Loucy (cell line): ENCODE measurements at regions not wholly inside any gene's neighbourhood (a gene's known extent, or its start where the extent isn't known, plus 50 kb on each side); places are given as distances from the start of the nearest gene placed in this dataset.

Experiments
- EZH2phosphoT487 ChIP-seq: fragments of 200-600 bp; IDR thresholded peaks from 2 replicates; pipeline ENCODE4 v1.6.1; 2018; ENCODE audit warnings: antibody characterized with exemption, mild to moderate bottlenecking, moderate library complexity, borderline replicate concordance
- TF ChIP-seq, protein P1 (sequence below): fragments of 200-600 bp; sonication (generic); conservative IDR thresholded peaks from 2 replicates; pipeline ENCODE4 v1.5.1; 2014; ENCODE audit warnings: mild to moderate bottlenecking, antibody characterized with exemption, low read length

DNA sequence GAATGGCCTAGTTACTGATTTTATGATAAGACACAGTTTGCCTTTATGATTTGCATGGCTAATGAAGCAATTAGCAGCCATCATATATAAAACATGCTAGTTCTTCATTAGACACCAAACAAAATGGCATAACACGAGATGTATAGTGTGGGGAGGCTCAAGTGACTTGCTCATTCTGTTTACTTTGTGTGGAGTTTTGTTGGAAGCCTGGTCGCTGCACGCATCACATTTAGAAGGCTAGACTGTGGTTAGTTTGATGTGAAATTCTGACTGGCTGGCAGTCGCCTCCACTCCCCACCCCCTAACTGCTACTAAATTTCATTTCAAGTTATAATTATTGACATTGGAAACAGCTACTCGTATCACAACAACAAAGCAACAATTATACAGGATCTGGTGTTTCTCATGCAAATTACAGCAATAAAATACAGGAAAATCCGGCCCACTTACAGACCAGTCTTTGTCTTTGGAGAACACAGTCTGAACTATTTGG lies 356.1 kb downstream of the LMO4 start:
- TF ChIP-seq, protein P1, sequence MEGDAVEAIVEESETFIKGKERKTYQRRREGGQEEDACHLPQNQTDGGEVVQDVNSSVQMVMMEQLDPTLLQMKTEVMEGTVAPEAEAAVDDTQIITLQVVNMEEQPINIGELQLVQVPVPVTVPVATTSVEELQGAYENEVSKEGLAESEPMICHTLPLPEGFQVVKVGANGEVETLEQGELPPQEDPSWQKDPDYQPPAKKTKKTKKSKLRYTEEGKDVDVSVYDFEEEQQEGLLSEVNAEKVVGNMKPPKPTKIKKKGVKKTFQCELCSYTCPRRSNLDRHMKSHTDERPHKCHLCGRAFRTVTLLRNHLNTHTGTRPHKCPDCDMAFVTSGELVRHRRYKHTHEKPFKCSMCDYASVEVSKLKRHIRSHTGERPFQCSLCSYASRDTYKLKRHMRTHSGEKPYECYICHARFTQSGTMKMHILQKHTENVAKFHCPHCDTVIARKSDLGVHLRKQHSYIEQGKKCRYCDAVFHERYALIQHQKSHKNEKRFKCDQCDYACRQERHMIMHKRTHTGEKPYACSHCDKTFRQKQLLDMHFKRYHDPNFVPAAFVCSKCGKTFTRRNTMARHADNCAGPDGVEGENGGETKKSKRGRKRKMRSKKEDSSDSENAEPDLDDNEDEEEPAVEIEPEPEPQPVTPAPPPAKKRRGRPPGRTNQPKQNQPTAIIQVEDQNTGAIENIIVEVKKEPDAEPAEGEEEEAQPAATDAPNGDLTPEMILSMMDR: no peak
- no peak for TF ChIP-seq EZH2phosphoT487
